Osteoblast (primary cell): ENCODE measurements at regions not wholly inside any gene's neighbourhood (a gene's known extent, or its start where the extent isn't known, plus 50 kb on each side); places are given as distances from the start of the nearest gene placed in this dataset.
A peak's percentile ranks its signal among the peaks of the same experiment; 100 is the strongest.

ENCODE experiments used
- DNase-seq: peaks from one replicate; pipeline ENCODE4 v3.0.0; 2011; ENCODE audit warnings: low spot score, mixed read lengths; ENCODE audit not compliant: insufficient read length; ENCODE audit errors: missing footprints
- H2AFZ ChIP-seq: 2 replicates; pipeline ENCODE4 v1.6.0; 2011; ENCODE audit warnings: mild to moderate bottlenecking, low read length
- H3K27ac ChIP-seq: 2 replicates; pipeline ENCODE4 v1.5.1; 2011; ENCODE audit warnings: mild to moderate bottlenecking, low read depth, low read length, moderate library complexity
- H3K27me3 ChIP-seq: 2 replicates; pipeline ENCODE4 v1.6.0; 2012; ENCODE audit warnings: mild to moderate bottlenecking, control low read depth, inconsistent platforms, low read length, moderate library complexity; ENCODE audit not compliant: insufficient read depth
- H3K36me3 ChIP-seq: 2 replicates; pipeline ENCODE4 v1.5.1; 2011; ENCODE audit warnings: mild to moderate bottlenecking, low read length, control low read depth, moderate library complexity; ENCODE audit not compliant: insufficient read depth
- H3K4me1 ChIP-seq: 2 replicates; pipeline ENCODE4 v1.5.1; 2011; ENCODE audit warnings: mild to moderate bottlenecking, low read length, control low read depth, moderate library complexity; ENCODE audit not compliant: insufficient read depth
- H3K4me2 ChIP-seq: 2 replicates; pipeline ENCODE4 v1.6.0; 2011; ENCODE audit warnings: mild to moderate bottlenecking, low read length; ENCODE audit not compliant: insufficient read depth
- H3K4me3 ChIP-seq: fragments of 200-600 bp; sonication (generic); 3 replicates; pipeline ENCODE4 v1.5.1; 2012; ENCODE audit warnings: mild to moderate bottlenecking, low read length, inconsistent platforms; ENCODE audit not compliant: insufficient read depth
- H3K79me2 ChIP-seq: 2 replicates; pipeline ENCODE4 v1.6.0; 2012; ENCODE audit warnings: mild to moderate bottlenecking, low read length, control low read depth, inconsistent platforms; ENCODE audit not compliant: insufficient read depth
- H3K9me3 ChIP-seq: 2 replicates; pipeline ENCODE4 v1.5.1; 2011; ENCODE audit warnings: low read depth, low read length, control low read depth
- H4K20me1 ChIP-seq: 2 replicates; pipeline ENCODE4 v1.6.0; 2012; ENCODE audit warnings: mild to moderate bottlenecking, low read length, control low read depth; ENCODE audit not compliant: insufficient read depth
- TF ChIP-seq, protein P1 (sequence below): IDR thresholded peaks from 2 replicates; pipeline ENCODE4 v1.5.1; 2011; ENCODE audit warnings: mild to moderate bottlenecking, low read depth, low read length, moderate library complexity; ENCODE audit errors: extremely low read depth

DNA sequence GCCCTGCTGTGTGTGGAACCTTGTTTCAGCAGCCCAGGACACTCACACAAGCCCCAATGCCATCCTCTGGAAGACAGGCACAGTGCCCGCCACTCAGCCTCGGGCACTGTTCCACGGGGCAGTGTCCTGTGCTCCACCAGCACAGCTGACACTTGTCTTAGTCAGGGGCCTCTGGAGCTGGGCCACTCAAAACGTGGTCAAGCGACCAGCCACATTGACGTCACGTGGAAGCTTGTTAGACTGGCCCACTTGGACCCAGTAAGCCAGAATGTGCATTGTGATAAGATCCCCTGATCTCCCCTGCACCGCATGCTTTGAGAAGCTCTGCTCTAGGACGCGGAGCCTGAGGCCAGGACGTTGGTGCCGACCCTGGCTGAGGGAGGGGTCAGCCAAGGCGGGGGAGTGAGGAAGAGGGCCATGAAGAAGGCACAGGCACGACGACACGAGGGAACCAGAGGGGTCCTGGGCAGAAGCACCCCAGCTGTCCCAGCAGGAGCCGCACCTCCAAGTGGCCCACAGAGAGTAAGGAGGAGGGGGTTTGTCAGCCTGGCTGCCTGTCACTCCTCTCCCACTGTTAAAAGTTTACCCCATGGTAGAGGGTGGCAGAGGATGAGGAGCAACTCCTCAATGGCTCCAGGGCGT lies 64.6 kb downstream of the LINC01488 start:
- TF ChIP-seq, protein P1, sequence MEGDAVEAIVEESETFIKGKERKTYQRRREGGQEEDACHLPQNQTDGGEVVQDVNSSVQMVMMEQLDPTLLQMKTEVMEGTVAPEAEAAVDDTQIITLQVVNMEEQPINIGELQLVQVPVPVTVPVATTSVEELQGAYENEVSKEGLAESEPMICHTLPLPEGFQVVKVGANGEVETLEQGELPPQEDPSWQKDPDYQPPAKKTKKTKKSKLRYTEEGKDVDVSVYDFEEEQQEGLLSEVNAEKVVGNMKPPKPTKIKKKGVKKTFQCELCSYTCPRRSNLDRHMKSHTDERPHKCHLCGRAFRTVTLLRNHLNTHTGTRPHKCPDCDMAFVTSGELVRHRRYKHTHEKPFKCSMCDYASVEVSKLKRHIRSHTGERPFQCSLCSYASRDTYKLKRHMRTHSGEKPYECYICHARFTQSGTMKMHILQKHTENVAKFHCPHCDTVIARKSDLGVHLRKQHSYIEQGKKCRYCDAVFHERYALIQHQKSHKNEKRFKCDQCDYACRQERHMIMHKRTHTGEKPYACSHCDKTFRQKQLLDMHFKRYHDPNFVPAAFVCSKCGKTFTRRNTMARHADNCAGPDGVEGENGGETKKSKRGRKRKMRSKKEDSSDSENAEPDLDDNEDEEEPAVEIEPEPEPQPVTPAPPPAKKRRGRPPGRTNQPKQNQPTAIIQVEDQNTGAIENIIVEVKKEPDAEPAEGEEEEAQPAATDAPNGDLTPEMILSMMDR: no peak
- Histone ChIP-seq H3K9me3 (no peaks in the 10 kb centered on the region), H2AFZ (no peak overlapping the region), H3K27ac (no peak overlapping the region), H3K79me2 (no peaks in the 10 kb centered on the region), H3K27me3 (no peaks in the 10 kb centered on the region), H4K20me1 (no peaks in the 10 kb centered on the region), H3K4me3 (no peak overlapping the region), H3K36me3 (no peaks in the 10 kb centered on the region), H3K4me1 (peaks cover 10% of the 10 kb centered on the region), H3K4me2 (no peak overlapping the region)
- peak; percentile 38 for DNase-seq

DNA sequence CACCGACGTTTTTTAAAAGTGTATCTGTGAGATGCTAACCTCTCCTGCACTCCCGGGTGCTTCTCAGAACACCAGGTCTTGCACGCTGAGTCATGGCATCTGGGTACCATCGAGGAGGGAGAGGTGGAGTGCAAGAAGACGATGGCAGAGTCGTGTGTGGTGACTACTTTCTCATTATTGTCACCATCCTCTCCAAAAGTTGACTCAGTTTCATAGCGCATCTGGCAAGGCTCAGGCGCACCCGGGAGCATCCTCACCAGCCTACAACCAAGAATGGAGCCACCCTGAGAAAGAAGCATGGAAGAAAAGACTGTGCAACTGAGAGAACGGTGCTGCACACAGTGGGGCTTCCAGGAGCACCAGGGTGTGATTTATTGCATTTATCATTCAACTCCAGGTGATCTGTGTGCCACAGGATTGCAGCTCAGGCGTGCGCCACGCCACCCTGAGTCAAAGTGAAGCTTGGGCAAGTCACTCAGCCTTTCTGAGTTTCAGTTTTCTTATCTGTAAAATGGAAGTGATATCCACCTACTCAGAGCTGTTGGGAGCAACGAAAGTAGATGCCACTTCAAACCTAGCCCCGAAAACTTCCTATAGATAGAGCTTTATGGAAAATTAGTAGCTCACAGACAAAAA lies 65.4 kb downstream of the LINC01488 start:
- Histone ChIP-seq H3K4me3 (no peak overlapping the region), H3K4me2 (no peak overlapping the region), H3K4me1 (peaks cover 2% of the 10 kb centered on the region), H4K20me1 (no peaks in the 10 kb centered on the region), H3K9me3 (no peaks in the 10 kb centered on the region), H3K79me2 (no peaks in the 10 kb centered on the region), H3K36me3 (no peaks in the 10 kb centered on the region), H3K27ac (no peak overlapping the region), H3K27me3 (no peaks in the 10 kb centered on the region), H2AFZ (no peak overlapping the region)
- DNase-seq: peak; percentile 31
- TF ChIP-seq, protein P1: no peak

DNA sequence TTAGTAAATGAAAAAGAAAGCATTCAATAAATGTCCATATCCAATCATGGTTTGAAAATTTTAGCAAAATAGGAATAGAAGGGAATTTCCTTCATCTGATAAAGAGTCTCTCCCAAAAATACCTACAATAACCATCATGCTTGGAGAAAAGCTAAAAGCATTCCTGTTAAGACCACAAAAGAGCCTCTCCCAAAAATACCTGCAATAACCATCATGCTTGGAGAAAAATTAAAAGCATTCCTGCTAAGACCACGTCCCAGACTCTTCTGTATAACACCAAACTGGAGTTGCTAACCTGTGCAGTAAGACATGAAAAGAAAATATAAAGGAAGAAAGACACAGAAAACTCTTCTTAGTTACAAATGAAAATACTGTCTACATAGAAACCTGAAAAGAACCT lies 69.4 kb downstream of the LINC01488 start:
- Histone ChIP-seq H2AFZ (no peak overlapping the region), H3K79me2 (no peaks in the 10 kb centered on the region), H3K4me3 (no peak overlapping the region), H4K20me1 (no peaks in the 10 kb centered on the region), H3K4me2 (no peak overlapping the region), H3K9me3 (no peaks in the 10 kb centered on the region), H3K27ac (no peak overlapping the region), H3K27me3 (no peaks in the 10 kb centered on the region), H3K4me1 (no peaks in the 10 kb centered on the region), H3K36me3 (no peaks in the 10 kb centered on the region)
- no peak for DNase-seq
- TF ChIP-seq, protein P1: no peak

DNA sequence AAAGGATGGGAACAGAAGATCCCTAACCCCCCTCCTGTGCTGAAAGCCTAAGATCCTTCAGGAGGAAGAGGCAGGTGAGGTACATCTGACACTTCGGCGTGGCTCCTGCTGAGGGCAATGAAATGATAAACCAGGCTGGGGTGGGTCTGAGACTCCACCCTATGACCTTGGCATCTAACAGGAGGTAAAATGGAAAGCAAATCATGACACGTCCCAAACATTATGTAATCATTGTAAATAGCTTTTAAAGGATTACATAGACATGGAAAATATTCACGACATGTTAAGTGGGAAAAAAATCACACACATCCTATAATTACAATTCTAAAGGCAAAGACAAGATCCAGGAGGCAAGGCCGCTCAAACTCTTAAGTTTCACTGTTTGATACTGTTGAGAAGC lies 70.5 kb downstream of the LINC01488 start:
- H3K9me3 ChIP-seq: no peaks in the 10 kb centered on the region
- peak; percentile 48 for DNase-seq
- no peak overlapping the region for H3K4me3 ChIP-seq
- H3K79me2 ChIP-seq: no peaks in the 10 kb centered on the region
- no peak overlapping the region for H2AFZ ChIP-seq
- TF ChIP-seq, protein P1: no peak
- H3K4me1 ChIP-seq: no peaks in the 10 kb centered on the region
- no peak overlapping the region for H3K4me2 ChIP-seq
- H4K20me1 ChIP-seq: no peaks in the 10 kb centered on the region
- no peaks in the 10 kb centered on the region for H3K27me3 ChIP-seq
- no peak overlapping the region for H3K27ac ChIP-seq
- H3K36me3 ChIP-seq: no peaks in the 10 kb centered on the region
